OCI-LY3 (cell line): ENCODE measurements at regions not wholly inside any gene's neighbourhood (a gene's known extent, or its start where the extent isn't known, plus 50 kb on each side); places are given as distances from the start of the nearest gene placed in this dataset.

Source experiments
- CTCF ChIP-seq: fragments of 200-600, 300-600 bp; sonication (generic); IDR thresholded peaks from 2 replicates; pipeline ENCODE4 v1.5.1; 2014; ENCODE audit warnings: antibody characterized with exemption, low read length, low read depth
- EZH2phosphoT487 ChIP-seq: fragments of 200-600 bp; shearing (Covaris generic); IDR thresholded peaks from 2 replicates; pipeline ENCODE4 v1.6.1; 2018; ENCODE audit warnings: antibody characterized with exemption, mixed run types, low read depth

GRCh38 chr1:30300669-30301068, 422.7 kb downstream of the MATN1 start:
- TF ChIP-seq CTCF (no peak), EZH2phosphoT487 (no peak)
